Keratinocyte (primary cell): ENCODE measurements at regions not wholly inside any gene's neighbourhood (a gene's known extent, or its start where the extent isn't known, plus 50 kb on each side); places are given as distances from the start of the nearest gene placed in this dataset.

Source experiments
- DNase-seq: peaks from one replicate; pipeline ENCODE4 v3.0.0-alpha.2; 2011; ENCODE audit warnings: low read depth, missing footprints, low spot score
- FAIRE-seq: peaks from 2 replicates; lab custom pipeline; 2011; peaks lifted over from hg19 to GRCh38; lab: Jason Lieb, UNC
- H2AFZ ChIP-seq: 2 replicates; pipeline ENCODE4 v1.6.0; 2012; ENCODE audit warnings: low read length, control low read depth, inconsistent platforms; ENCODE audit not compliant: control insufficient read depth
- H3K27ac ChIP-seq: 2 replicates; pipeline ENCODE4 v1.5.1; 2011; ENCODE audit warnings: low read length; ENCODE audit not compliant: control insufficient read depth, insufficient read depth
- H3K27me3 ChIP-seq: 3 replicates; pipeline ENCODE4 v1.6.0; 2011; ENCODE audit warnings: low read length; ENCODE audit not compliant: control insufficient read depth, insufficient read depth; ENCODE audit errors: extremely low read depth
- H3K36me3 ChIP-seq, 2 experiments: 2 replicates in 1 of 2; 3 replicates in 1 of 2; pipeline ENCODE4 v1.5.1; 2011; ENCODE audit warnings: low read length in 2 of 2, mild to moderate bottlenecking in 1 of 2; ENCODE audit not compliant: control insufficient read depth in 2 of 2, insufficient read depth in 2 of 2; ENCODE audit errors: extremely low read depth in 1 of 2
- H3K4me1 ChIP-seq: 3 replicates; pipeline ENCODE4 v1.5.1; 2011; ENCODE audit warnings: low read length; ENCODE audit not compliant: control insufficient read depth, insufficient read depth; ENCODE audit errors: extremely low read depth
- H3K4me2 ChIP-seq: 3 replicates; pipeline ENCODE4 v1.6.0; 2011; ENCODE audit warnings: low read depth, low read length; ENCODE audit not compliant: control insufficient read depth, insufficient read depth; ENCODE audit errors: extremely low read depth
- H3K4me3 ChIP-seq, 3 experiments: fragments of 200-600 bp in 1 of 3; sonication (generic) in 1 of 3; 2 replicates in 2 of 3; 3 replicates in 1 of 3; pipeline ENCODE4 v1.5.1; 2011 to 2016; ENCODE audit warnings: low read length in 3 of 3, mild to moderate bottlenecking in 3 of 3, control low read depth in 2 of 3, inconsistent platforms in 1 of 3, low read depth in 1 of 3, mixed read lengths in 1 of 3, mixed run types in 1 of 3, moderate library complexity in 1 of 3; ENCODE audit not compliant: control insufficient read depth in 2 of 3, insufficient read depth in 2 of 3; ENCODE audit errors: extremely low read depth in 1 of 3
- H3K79me2 ChIP-seq: 2 replicates; pipeline ENCODE4 v1.6.0; 2012; ENCODE audit warnings: low read length; ENCODE audit not compliant: control insufficient read depth, insufficient read depth
- H3K9ac ChIP-seq: 3 replicates; pipeline ENCODE4 v1.6.0; 2011; ENCODE audit warnings: low read length; ENCODE audit not compliant: control insufficient read depth, insufficient read depth; ENCODE audit errors: extremely low read depth
- H3K9me1 ChIP-seq: 3 replicates; pipeline ENCODE4 v1.6.0; 2011; ENCODE audit warnings: low read length; ENCODE audit not compliant: control insufficient read depth, insufficient read depth; ENCODE audit errors: extremely low read depth
- H3K9me3 ChIP-seq: 2 replicates; pipeline ENCODE4 v1.5.1; 2012; ENCODE audit warnings: low read depth, low read length; ENCODE audit not compliant: control insufficient read depth
- H4K20me1 ChIP-seq: 3 replicates; pipeline ENCODE4 v1.6.0; 2011; ENCODE audit warnings: low read length; ENCODE audit not compliant: control insufficient read depth, insufficient read depth; ENCODE audit errors: extremely low read depth
- EZH2 ChIP-seq: IDR thresholded peaks from one replicate; pipeline ENCODE4 v1.6.1; 2012; ENCODE audit warnings: inconsistent platforms, mild to moderate bottlenecking, low read length, moderate library complexity
- dilution Hi-C: fragments of 300-500 bp; cut with MboI; formaldehyde crosslinking; loops from one replicate; pipeline ENCODE4 v1.7.0; 2020; ENCODE audit warnings: low sequenced_read_pairs; ENCODE audit not compliant: extremely low pct_ligation_motif_present
- TF ChIP-seq, protein P1 (sequence below), 3 experiments: IDR thresholded peaks in 1 of 3; conservative IDR thresholded peaks in 1 of 3; optimal IDR thresholded peaks in 1 of 3; 2 replicates in 2 of 3; 3 replicates in 1 of 3; pipeline versions ENCODE3 to v1.5.1; 2011; ENCODE audit warnings: low read length in 3 of 3, mild to moderate bottlenecking in 3 of 3, moderate library complexity in 2 of 3, control low read depth in 1 of 3, inconsistent platforms in 1 of 3; ENCODE audit not compliant: insufficient read depth in 2 of 3; ENCODE audit errors: extremely low read depth in 1 of 3

DNA sequence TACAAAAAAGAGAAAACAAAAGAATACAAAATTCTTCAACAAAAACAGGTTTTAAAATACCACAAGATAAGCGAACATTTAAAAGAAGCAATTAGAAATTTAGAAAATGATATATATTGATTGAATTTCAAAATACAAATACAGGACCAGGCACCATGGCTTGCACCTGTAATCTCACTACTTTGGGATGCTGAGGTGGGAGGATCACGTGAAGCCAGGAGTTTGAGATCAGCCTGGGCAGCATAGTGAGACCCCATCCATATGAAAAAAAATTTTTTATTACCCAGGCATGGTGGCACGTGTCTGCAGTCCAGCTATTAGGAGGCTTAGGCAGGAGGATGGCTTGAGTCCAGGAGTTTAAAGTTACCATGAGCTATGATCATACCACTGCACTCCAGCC is 109.9 kb upstream of the SLC30A5 start:
- no peak overlapping the region for H3K4me3 ChIP-seq
- H3K27me3 ChIP-seq, result no peaks in the 10 kb centered on the region
- no peaks in the 10 kb centered on the region for H3K9me3 ChIP-seq
- dilution Hi-C loops, result no loop called here
- no peak for DNase-seq
- H3K9me1 ChIP-seq, result no peaks in the 10 kb centered on the region
- no peak overlapping the region for H2AFZ ChIP-seq
- no peak for FAIRE-seq
- TF ChIP-seq EZH2, result no peak
- TF ChIP-seq, protein P1, sequence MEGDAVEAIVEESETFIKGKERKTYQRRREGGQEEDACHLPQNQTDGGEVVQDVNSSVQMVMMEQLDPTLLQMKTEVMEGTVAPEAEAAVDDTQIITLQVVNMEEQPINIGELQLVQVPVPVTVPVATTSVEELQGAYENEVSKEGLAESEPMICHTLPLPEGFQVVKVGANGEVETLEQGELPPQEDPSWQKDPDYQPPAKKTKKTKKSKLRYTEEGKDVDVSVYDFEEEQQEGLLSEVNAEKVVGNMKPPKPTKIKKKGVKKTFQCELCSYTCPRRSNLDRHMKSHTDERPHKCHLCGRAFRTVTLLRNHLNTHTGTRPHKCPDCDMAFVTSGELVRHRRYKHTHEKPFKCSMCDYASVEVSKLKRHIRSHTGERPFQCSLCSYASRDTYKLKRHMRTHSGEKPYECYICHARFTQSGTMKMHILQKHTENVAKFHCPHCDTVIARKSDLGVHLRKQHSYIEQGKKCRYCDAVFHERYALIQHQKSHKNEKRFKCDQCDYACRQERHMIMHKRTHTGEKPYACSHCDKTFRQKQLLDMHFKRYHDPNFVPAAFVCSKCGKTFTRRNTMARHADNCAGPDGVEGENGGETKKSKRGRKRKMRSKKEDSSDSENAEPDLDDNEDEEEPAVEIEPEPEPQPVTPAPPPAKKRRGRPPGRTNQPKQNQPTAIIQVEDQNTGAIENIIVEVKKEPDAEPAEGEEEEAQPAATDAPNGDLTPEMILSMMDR (optimal IDR thresholded peaks at IDR 0.05 in 1 of 3, IDR thresholded peaks at IDR 0.05 in 1 of 3, conservative IDR thresholded peaks at IDR 0.05 in 1 of 3; ENCODE audit: extremely low read depth in 1 of 3, insufficient read depth in 2 of 3, low read length in 3 of 3), result no peak
- no peaks in the 10 kb centered on the region for H3K36me3 ChIP-seq
- no peak overlapping the region for H3K27ac ChIP-seq
- H4K20me1 ChIP-seq, result no peaks in the 10 kb centered on the region
- no peaks in the 10 kb centered on the region for H3K79me2 ChIP-seq
- no peaks in the 10 kb centered on the region for H3K4me1 ChIP-seq
- H3K4me2 ChIP-seq, result no peak overlapping the region
- H3K9ac ChIP-seq, result no peak overlapping the region

DNA sequence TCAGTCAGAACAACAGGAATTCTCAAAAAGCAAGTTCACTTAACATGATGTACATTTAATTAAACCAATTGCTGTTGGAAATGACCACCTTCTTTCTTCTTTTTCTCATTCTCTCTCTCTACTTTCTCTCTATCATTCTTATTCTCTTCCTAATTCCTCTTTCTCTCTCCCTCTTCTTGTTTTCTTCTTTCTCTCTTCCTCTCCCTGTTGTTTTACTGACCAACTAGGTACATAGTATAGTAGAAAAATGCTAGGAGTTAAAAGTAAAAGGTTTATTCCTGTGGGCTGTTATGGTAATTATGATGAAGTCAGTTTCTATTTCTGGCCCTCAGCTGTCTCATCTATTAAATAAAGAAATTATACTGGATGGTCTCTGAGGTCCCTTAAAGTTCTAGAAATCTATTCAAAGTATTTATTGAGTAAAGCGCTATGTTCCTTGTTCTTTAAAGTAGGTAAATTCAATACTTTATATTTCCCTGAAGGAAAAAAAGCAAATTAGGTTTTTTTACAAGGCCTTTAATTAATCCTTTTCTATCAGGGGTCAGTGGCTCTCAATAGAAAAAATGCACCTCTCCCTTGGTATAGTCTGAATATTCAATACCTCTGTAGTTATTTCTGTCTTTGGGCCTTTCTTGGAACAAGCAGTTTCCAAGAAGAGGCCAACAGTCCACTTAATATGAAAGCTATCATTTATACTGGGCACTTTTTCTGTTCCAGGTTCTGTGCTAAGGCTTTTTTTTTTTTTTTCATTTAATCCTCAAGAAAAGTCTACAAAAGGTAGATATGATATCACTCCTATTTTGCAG is 102.3 kb upstream of the SLC30A5 start:
- Histone ChIP-seq H3K79me2 (no peaks in the 10 kb centered on the region), H3K9me1 (no peaks in the 10 kb centered on the region), H3K4me2 (no peak overlapping the region), H3K4me3 (no peak overlapping the region), H2AFZ (no peak overlapping the region), H4K20me1 (no peaks in the 10 kb centered on the region), H3K4me1 (peaks cover 18% of the 10 kb centered on the region), H3K27ac (no peak overlapping the region), H3K9me3 (no peaks in the 10 kb centered on the region), H3K36me3 (no peaks in the 10 kb centered on the region), H3K27me3 (no peaks in the 10 kb centered on the region), H3K9ac (no peak overlapping the region)
- TF ChIP-seq, protein P1 (optimal IDR thresholded peaks at IDR 0.05 in 1 of 3, IDR thresholded peaks at IDR 0.05 in 1 of 3, conservative IDR thresholded peaks at IDR 0.05 in 1 of 3; ENCODE audit: extremely low read depth in 1 of 3, insufficient read depth in 2 of 3, low read length in 3 of 3), result no peak
- TF ChIP-seq EZH2, result no peak
- dilution Hi-C loops, result no loop called here
- FAIRE-seq, result no peak
- DNase-seq, result no peak
